ENCODE measurements at regions not wholly inside any gene's neighbourhood (a gene's known extent, or its start where the extent isn't known, plus 50 kb on each side); places are given as distances from the start of the nearest gene placed in this dataset.

DNA sequence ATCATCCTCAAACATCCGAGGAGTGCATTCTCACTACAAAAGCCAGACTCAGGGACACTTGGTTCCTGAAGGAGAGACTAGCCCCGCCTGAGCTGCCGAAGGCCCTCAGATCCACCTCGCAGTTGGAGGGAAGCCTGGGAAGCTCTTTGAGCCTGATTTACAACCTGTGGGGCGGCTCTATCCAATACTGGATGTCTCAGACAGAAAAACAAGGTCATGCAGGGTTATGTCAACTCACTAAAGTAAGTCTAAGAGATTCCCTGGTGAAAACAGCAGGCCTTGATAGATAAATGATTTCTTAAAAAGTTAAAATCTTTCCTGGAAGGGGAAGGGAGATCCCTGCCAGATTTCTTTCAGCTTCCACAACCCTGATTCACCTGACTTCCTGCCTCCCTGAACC lies 284.3 kb downstream of the CYP26B1 start:
- Histone ChIP-seq H3F3A (ENCODE audit: insufficient read depth, low read length, poor library complexity, severe bottlenecking) (no peaks in the 10 kb centered on the region), H3K9ac (ENCODE audit: low read length) (no peak overlapping the region), H3K27me3 (ENCODE audit: insufficient read depth, low read depth, low read length) (no peaks in the 10 kb centered on the region), H3K36me3 (ENCODE audit: insufficient read depth, low read length) (no peaks in the 10 kb centered on the region), H3K9me3 (ENCODE audit: low read length) (no peaks in the 10 kb centered on the region), H3K4me3 (ENCODE audit: low read length) (no peak overlapping the region), H4K20me1 (ENCODE audit: insufficient read depth) (no peaks in the 10 kb centered on the region), H3K79me2 (replicated peaks; ENCODE audit: insufficient read depth, low read length) (no peaks in the 10 kb centered on the region), H2AFZ (ENCODE audit: low read depth, low read length) (no peak overlapping the region), H3K4me2 (ENCODE audit: low read length) (no peak overlapping the region), H3K27ac (ENCODE audit: low read length) (no peak overlapping the region), H3K9me2 (ENCODE audit: insufficient read depth, low read length) (no peaks in the 10 kb centered on the region)
- TF ChIP-seq, protein P1, sequence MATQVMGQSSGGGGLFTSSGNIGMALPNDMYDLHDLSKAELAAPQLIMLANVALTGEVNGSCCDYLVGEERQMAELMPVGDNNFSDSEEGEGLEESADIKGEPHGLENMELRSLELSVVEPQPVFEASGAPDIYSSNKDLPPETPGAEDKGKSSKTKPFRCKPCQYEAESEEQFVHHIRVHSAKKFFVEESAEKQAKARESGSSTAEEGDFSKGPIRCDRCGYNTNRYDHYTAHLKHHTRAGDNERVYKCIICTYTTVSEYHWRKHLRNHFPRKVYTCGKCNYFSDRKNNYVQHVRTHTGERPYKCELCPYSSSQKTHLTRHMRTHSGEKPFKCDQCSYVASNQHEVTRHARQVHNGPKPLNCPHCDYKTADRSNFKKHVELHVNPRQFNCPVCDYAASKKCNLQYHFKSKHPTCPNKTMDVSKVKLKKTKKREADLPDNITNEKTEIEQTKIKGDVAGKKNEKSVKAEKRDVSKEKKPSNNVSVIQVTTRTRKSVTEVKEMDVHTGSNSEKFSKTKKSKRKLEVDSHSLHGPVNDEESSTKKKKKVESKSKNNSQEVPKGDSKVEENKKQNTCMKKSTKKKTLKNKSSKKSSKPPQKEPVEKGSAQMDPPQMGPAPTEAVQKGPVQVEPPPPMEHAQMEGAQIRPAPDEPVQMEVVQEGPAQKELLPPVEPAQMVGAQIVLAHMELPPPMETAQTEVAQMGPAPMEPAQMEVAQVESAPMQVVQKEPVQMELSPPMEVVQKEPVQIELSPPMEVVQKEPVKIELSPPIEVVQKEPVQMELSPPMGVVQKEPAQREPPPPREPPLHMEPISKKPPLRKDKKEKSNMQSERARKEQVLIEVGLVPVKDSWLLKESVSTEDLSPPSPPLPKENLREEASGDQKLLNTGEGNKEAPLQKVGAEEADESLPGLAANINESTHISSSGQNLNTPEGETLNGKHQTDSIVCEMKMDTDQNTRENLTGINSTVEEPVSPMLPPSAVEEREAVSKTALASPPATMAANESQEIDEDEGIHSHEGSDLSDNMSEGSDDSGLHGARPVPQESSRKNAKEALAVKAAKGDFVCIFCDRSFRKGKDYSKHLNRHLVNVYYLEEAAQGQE (IDR thresholded peaks at IDR 0.05; ENCODE audit: borderline replicate concordance): no peak
- TF ChIP-seq EP300 (conservative IDR thresholded peaks at IDR 0.05; ENCODE audit: poor library complexity, severe bottlenecking): no peak
- no peak for TF ChIP-seq RAD21 (conservative IDR thresholded peaks at IDR 0.05)
- no peak for TF ChIP-seq TAF1 (IDR thresholded peaks at IDR 0.05; ENCODE audit: low read depth)
- TF ChIP-seq EZH2 (IDR thresholded peaks at IDR 0.05; ENCODE audit: borderline replicate concordance, insufficient read depth, low read length, poor library complexity, severe bottlenecking): no peak
- no peak for TF ChIP-seq POLR2AphosphoS5 (IDR thresholded peaks at IDR 0.05)
- TF ChIP-seq MXI1 (conservative IDR thresholded peaks at IDR 0.05; ENCODE audit: poor library complexity, severe bottlenecking): no peak
- no peak for TF ChIP-seq SMC3 (conservative IDR thresholded peaks at IDR 0.05; ENCODE audit: poor library complexity)

DNA sequence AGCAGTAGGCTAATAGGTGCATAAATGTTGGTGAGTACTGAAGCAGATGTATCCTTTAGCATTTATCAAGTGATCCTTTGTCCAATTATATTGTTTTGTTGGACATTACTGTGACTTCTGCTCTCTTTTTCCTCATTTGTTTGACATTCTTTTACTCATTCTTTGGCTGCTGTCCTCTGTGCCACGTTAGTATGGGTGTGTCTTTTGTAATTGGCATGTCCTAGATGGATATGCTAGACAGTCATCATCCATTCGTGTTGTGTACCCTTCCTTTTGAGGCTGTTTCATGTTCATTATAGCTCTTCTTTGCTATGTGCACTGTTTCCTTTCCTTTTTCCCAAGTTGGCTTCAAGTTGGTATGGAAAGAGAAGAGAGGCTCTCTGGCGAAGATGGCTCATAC lies 284.7 kb downstream of the CYP26B1 start:
- H3K27me3 ChIP-seq (ENCODE audit: insufficient read depth, low read depth, low read length): no peaks in the 10 kb centered on the region
- H3K79me2 ChIP-seq (replicated peaks; ENCODE audit: insufficient read depth, low read length): no peaks in the 10 kb centered on the region
- H3K9ac ChIP-seq (ENCODE audit: low read length): no peak overlapping the region
- no peak overlapping the region for H2AFZ ChIP-seq (ENCODE audit: low read depth, low read length)
- H3K4me2 ChIP-seq (ENCODE audit: low read length): no peak overlapping the region
- H3K4me3 ChIP-seq (ENCODE audit: low read length): no peak overlapping the region
- TF ChIP-seq RAD21 (conservative IDR thresholded peaks at IDR 0.05) (no peak), EP300 (conservative IDR thresholded peaks at IDR 0.05; ENCODE audit: poor library complexity, severe bottlenecking) (no peak), SMC3 (conservative IDR thresholded peaks at IDR 0.05; ENCODE audit: poor library complexity) (no peak), EZH2 (IDR thresholded peaks at IDR 0.05; ENCODE audit: borderline replicate concordance, insufficient read depth, low read length, poor library complexity, severe bottlenecking) (no peak), POLR2AphosphoS5 (IDR thresholded peaks at IDR 0.05) (no peak), MXI1 (conservative IDR thresholded peaks at IDR 0.05; ENCODE audit: poor library complexity, severe bottlenecking) (no peak), TAF1 (IDR thresholded peaks at IDR 0.05; ENCODE audit: low read depth) (no peak)
- TF ChIP-seq, protein P1 (IDR thresholded peaks at IDR 0.05; ENCODE audit: borderline replicate concordance): no peak
- TF ChIP-seq, protein P2, sequence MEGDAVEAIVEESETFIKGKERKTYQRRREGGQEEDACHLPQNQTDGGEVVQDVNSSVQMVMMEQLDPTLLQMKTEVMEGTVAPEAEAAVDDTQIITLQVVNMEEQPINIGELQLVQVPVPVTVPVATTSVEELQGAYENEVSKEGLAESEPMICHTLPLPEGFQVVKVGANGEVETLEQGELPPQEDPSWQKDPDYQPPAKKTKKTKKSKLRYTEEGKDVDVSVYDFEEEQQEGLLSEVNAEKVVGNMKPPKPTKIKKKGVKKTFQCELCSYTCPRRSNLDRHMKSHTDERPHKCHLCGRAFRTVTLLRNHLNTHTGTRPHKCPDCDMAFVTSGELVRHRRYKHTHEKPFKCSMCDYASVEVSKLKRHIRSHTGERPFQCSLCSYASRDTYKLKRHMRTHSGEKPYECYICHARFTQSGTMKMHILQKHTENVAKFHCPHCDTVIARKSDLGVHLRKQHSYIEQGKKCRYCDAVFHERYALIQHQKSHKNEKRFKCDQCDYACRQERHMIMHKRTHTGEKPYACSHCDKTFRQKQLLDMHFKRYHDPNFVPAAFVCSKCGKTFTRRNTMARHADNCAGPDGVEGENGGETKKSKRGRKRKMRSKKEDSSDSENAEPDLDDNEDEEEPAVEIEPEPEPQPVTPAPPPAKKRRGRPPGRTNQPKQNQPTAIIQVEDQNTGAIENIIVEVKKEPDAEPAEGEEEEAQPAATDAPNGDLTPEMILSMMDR (IDR thresholded peaks at IDR 0.05; ENCODE audit: poor library complexity, severe bottlenecking): no peak
- no peaks in the 10 kb centered on the region for H4K20me1 ChIP-seq (ENCODE audit: insufficient read depth)
- H3K36me3 ChIP-seq (ENCODE audit: insufficient read depth, low read length): no peaks in the 10 kb centered on the region
- no peaks in the 10 kb centered on the region for H3K9me3 ChIP-seq (ENCODE audit: low read length)
- H3K9me2 ChIP-seq (ENCODE audit: insufficient read depth, low read length): no peaks in the 10 kb centered on the region
- no peaks in the 10 kb centered on the region for H3F3A ChIP-seq (ENCODE audit: insufficient read depth, low read length, poor library complexity, severe bottlenecking)
- H3K27ac ChIP-seq (ENCODE audit: low read length): no peak overlapping the region

Data from neural cell (in vitro differentiated cells).